Spinal cord (tissue), 9 donors: ENCODE measurements at regions not wholly inside any gene's neighbourhood (a gene's known extent, or its start where the extent isn't known, plus 50 kb on each side); places are given as distances from the start of the nearest gene placed in this dataset.

Source experiments
- DNase-seq, 6 donors: peaks; one replicate each; pipeline versions ENCODE4 v3.0.0 to v3.0.0-alpha.2; 2013 to 2015; ENCODE audit warnings: low spot score in 6 of 6, low read depth in 4 of 6
- H3K27ac ChIP-seq: one replicate; pipeline ENCODE4 v1.5.1; 2013; ENCODE audit warnings: low read depth, low read length, control low read depth
- H3K27me3 ChIP-seq: one replicate; pipeline ENCODE4 v1.6.1; 2013; ENCODE audit warnings: low read length; ENCODE audit not compliant: control insufficient read depth, insufficient read depth
- H3K36me3 ChIP-seq: one replicate; pipeline ENCODE4 v1.6.1; 2013; ENCODE audit warnings: low read length; ENCODE audit not compliant: control insufficient read depth, insufficient read depth
- H3K4me1 ChIP-seq: one replicate; pipeline ENCODE4 v1.6.1; 2013; ENCODE audit warnings: low read length; ENCODE audit not compliant: control insufficient read depth, insufficient read depth
- H3K4me3 ChIP-seq: one replicate; pipeline ENCODE4 v1.5.1; 2013; ENCODE audit warnings: low read depth, low read length, control low read depth
- H3K9me3 ChIP-seq: one replicate; pipeline ENCODE4 v1.6.1; 2013; ENCODE audit warnings: low read length; ENCODE audit not compliant: control insufficient read depth, insufficient read depth
- WGBS: methylation state at CpG from one replicate; pipeline ENCODE4 v1.1.5; 2013; ENCODE audit warnings: missing lambda C conversion rate; ENCODE audit not compliant: insufficient coverage; 5-methylcytosine and 5-hydroxymethylcytosine counted together
- donor health status: healthy.

DNA sequence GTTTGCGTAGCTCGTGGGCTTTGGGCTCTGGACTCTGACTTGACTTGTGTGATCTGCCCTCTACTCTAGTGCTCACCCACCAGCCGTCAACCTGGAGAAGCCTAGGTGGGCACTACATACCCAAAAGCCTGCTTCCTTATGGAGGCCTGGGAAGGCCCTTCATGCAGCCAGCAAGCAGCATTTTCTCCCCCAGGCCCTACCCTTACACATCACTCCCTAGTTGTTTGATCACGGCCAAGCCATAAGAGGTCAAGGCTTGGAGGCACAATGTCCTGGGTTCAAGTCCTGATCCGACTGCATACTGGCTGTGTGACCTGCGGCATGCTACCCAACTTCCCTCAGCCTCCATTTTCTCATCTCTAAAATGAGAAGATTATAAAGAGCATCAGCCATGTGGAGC lies 151.3 kb upstream of the EGFLAM start:
- Histone ChIP-seq H3K27me3 (no peaks in the 10 kb centered on the region), H3K36me3 (no peaks in the 10 kb centered on the region), H3K27ac (no peak overlapping the region), H3K9me3 (no peaks in the 10 kb centered on the region), H3K4me1 (no peaks in the 10 kb centered on the region), H3K4me3 (no peak overlapping the region)
- no peak for DNase-seq
- 95% methylated on average over 6 of the region's 6 CpGs for WGBS

DNA sequence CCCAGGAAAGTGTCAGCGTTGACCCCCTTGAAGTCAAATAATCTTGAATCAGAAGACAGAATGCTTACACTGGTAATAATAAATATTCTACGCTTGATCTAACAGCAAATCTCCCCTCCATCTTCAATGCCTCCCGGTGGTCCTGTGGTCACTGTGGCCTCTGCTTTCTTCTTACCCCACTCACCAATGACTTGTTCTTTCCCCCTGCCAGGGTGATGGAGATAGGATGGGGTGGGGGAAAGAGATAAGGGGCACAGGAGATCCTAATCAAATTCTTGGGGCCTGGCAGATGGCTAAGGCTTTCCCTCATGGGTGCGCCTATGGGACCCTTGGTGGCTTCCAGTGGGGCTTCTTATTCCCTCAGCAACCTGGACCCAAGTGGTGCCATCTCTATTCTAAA lies 152.6 kb upstream of the EGFLAM start:
- WGBS, result 90% methylated on average over 2 of the region's 4 CpGs
- no peaks in the 10 kb centered on the region for H3K27me3 ChIP-seq
- DNase-seq, result no peak
- no peak overlapping the region for H3K27ac ChIP-seq
- no peaks in the 10 kb centered on the region for H3K9me3 ChIP-seq
- no peak overlapping the region for H3K4me3 ChIP-seq
- no peaks in the 10 kb centered on the region for H3K4me1 ChIP-seq
- H3K36me3 ChIP-seq, result no peaks in the 10 kb centered on the region

DNA sequence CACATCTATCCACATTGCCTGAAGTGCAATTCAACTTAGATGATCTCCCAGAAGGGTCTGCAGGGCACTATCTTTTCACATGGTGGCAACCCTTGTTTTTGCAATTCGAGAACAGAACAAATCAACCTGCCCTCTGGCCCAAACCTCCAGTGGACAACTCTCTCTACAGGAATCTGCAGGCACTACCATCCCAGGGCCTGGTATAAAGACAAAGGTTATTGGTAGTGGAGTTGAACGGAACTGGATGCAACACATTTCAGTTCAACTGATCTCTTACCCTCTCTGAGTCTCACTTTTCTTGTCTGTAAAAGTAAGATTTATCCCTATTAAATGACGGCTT lies 153.2 kb upstream of the EGFLAM start:
- no peaks in the 10 kb centered on the region for H3K27me3 ChIP-seq
- no peaks in the 10 kb centered on the region for H3K9me3 ChIP-seq
- no peaks in the 10 kb centered on the region for H3K36me3 ChIP-seq
- no peak overlapping the region for H3K27ac ChIP-seq
- DNase-seq, result no peak
- H3K4me1 ChIP-seq, result no peaks in the 10 kb centered on the region
- WGBS, result no CpG with 5 or more reads among the region's 3 CpGs
- no peak overlapping the region for H3K4me3 ChIP-seq

DNA sequence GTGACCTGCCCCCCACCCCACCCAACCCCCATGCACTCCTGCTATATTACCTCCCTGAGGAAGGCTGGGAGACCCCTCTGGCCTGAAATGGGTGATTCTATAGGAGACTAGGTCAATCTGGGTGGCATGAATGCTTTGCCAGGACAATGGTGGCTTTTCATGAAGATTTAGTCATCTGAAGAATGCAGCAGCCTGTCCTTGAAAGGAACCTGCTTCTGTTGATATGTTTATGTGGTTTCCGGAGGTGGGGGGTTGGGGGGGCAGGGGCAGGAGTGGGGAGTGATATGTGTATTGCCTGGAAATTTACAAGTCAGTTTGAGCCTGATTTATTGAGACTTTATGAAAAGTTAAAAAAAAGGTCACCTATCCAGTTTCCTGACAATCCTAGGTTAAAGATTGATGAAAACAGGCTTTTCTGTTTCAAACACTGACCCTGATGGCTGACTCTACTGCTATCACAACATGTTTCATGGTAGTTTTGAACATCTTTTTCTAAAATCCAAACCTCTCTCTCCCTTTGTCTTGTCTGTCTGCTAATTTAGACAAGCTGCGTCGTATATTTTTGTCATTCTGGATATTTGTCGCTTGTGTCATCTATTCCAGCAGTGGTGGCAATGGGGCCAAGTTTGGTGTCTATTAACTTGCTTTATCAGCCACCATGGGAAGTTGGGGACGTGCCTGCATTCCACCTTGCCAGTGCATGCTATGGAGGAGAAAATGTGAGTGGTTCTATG lies 153.7 kb upstream of the EGFLAM start:
- H3K27ac ChIP-seq, result no peak overlapping the region
- no peak overlapping the region for H3K4me3 ChIP-seq
- DNase-seq, result no peak
- H3K36me3 ChIP-seq, result no peaks in the 10 kb centered on the region
- no peaks in the 10 kb centered on the region for H3K4me1 ChIP-seq
- no peaks in the 10 kb centered on the region for H3K9me3 ChIP-seq
- no peaks in the 10 kb centered on the region for H3K27me3 ChIP-seq
- WGBS, result 40% methylated on average over 2 of the region's 5 CpGs

DNA sequence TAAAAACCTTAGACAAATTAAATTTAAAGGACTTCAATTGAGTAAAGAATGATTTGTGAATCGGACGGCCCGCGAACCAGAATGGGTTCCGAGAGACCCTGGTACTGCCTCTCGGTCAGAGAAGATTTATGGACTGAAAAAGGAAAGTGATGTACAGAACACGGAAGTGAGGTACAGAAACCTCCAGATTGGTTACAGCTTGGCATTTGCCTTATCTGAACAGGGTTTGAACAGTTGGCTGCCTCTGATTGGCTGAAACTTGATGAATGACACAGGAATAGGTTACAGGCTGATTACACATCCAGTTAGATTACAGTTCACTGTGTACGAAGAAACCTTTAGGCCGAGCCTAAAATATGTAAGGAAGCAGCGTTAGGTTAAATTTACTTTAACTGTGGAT lies 156.5 kb upstream of the EGFLAM start:
- Histone ChIP-seq H3K27ac (no peak overlapping the region), H3K4me3 (no peak overlapping the region), H3K4me1 (no peaks in the 10 kb centered on the region), H3K9me3 (no peaks in the 10 kb centered on the region), H3K27me3 (no peaks in the 10 kb centered on the region), H3K36me3 (no peaks in the 10 kb centered on the region)
- DNase-seq, result no peak
- WGBS, result 92% methylated on average over 10 of the region's 10 CpGs

DNA sequence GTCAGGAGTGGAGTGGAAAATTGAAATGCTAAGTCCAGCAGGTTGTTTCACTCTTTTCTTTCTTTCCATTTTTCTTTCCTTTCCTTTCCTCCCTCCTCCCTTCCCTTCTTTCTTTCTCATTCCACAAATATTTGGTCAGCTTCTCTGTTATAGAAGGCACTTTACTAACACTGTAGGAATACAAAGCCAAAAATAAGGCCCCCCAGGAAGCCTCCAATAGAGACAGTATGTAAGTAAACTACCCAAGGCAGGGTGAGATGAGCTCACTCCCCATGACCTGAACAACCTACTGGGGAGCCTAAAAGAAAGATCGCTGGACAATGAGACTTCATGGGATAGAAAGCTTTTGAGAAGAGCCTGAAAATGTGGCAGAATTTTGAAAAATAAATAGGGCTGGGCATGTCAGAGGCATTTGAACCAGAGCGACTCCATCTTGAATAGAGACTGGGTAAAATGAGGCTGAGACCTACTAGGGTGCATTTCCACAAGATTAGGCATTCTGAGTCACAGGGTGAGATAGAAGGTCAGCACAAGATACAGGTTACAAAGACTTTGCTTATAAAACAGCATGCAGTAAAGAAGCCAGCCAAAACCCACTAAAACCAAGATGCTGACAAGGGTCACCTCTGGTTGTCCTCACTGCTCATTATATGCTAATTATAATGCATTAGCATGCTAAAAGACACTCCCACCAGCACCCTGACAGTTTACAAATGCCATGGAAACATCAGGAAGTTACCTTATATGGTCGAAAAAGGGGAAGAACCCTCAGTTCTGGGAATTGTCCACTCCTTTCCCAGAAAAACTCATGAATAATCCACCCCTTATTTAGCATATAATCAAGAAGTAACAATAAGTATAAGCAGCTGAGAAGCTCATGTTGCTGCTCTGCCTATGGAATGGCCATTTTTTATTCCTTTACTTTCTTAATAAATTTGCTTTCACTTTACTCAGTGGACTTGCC lies 158.9 kb upstream of the EGFLAM start:
- no peak for DNase-seq
- Histone ChIP-seq H3K4me1 (no peaks in the 10 kb centered on the region), H3K27me3 (no peaks in the 10 kb centered on the region), H3K36me3 (no peaks in the 10 kb centered on the region), H3K9me3 (no peaks in the 10 kb centered on the region), H3K27ac (no peak overlapping the region), H3K4me3 (no peak overlapping the region)
- WGBS, result 90% methylated on average over 2 of the region's 3 CpGs

DNA sequence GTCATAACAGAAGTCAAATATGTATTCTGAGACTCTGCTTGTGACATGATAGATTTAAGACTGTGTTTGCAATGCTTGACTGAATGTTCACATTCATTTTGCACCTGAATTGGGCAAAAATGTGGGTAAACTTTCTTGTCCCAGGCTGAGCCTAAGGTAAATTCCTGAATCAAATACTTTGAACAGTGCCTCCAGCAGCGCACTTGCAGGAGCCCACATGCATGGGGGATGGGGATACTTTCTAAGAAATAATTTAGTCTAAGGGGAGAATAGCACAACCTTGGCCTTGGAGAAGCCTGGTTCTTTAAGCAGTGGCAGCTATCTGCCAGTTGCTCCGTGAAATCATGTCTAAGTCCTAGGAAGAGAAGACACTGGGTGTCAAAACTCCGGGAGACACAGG lies 163.5 kb upstream of the EGFLAM start:
- 68% methylated on average over 2 of the region's 3 CpGs for WGBS
- no peak for DNase-seq
- Histone ChIP-seq H3K9me3 (no peaks in the 10 kb centered on the region), H3K4me3 (no peak overlapping the region), H3K4me1 (no peaks in the 10 kb centered on the region), H3K27me3 (no peaks in the 10 kb centered on the region), H3K36me3 (no peaks in the 10 kb centered on the region), H3K27ac (no peak overlapping the region)

DNA sequence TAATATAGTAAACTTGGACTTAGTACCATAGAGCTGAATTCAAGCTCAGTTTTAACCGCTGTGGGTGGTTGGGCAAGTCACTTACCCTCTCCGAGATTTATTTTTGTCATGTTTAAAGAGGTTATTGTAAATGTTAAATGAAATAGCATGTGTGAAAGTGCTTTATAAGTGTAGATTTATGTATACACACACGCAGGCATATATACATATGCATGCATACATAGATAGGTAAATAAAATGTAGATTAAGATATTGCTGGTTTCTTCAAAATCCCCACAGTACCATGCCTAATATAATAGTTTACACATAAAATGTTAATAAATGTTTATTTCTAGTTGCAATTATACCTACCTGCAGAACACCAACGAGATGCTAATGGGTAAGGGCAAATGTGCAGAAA lies 164.5 kb upstream of the EGFLAM start:
- H3K27ac ChIP-seq, result no peak overlapping the region
- 80% methylated on average over 2 of the region's 4 CpGs for WGBS
- no peaks in the 10 kb centered on the region for H3K9me3 ChIP-seq

DNA sequence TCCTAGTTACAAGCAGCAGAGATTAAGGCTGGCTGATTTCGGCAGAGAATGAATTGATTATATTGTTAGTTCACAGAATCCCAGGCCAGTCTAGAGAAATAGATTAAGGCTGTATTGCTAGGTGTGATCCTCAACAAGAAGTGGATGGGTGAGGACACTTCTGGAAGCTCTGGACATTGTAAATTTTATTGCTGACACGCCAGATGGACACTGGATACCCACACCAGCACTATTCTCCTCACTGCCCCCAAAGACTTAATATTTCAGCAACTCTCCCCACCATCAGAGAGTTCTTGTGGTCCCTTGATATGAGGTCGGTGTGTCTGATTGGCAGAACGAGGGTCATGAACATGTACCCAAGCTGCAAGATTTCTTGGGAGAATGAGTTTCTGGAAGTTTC lies 171.6 kb upstream of the EGFLAM start:
- no peak for DNase-seq
- Histone ChIP-seq H3K4me1 (no peaks in the 10 kb centered on the region), H3K4me3 (no peak overlapping the region), H3K9me3 (no peaks in the 10 kb centered on the region), H3K27me3 (no peaks in the 10 kb centered on the region), H3K27ac (no peak overlapping the region), H3K36me3 (no peaks in the 10 kb centered on the region)
- WGBS, result 87% methylated on average over 3 of the region's 4 CpGs

More for the DNA sequence above, 164.5 kb upstream of the EGFLAM start:
- no peaks in the 10 kb centered on the region for H3K27me3 ChIP-seq
- no peak for DNase-seq
- H3K4me3 ChIP-seq, result no peak overlapping the region
- H3K4me1 ChIP-seq, result no peaks in the 10 kb centered on the region
- no peaks in the 10 kb centered on the region for H3K36me3 ChIP-seq
